ENCODE measurements at regions not wholly inside any gene's neighbourhood (a gene's known extent, or its start where the extent isn't known, plus 50 kb on each side); places are given as distances from the start of the nearest gene placed in this dataset.

GRCh38 chr10:118175148-118175547 lies 128.4 kb upstream of the RAB11FIP2 start:
- no peak overlapping the region for H3K9ac ChIP-seq
- H3K36me3 ChIP-seq (replicated peaks in 1 of 2; ENCODE audit: control insufficient read depth in 1 of 2, insufficient read depth in 2 of 2, low read length in 1 of 2), result no peaks in the 10 kb centered on the region
- peaks cover 4% of the 10 kb centered on the region; the same call in 1 of the 2 replicates for H3K9me3 ChIP-seq
- TF ChIP-seq, protein P1, sequence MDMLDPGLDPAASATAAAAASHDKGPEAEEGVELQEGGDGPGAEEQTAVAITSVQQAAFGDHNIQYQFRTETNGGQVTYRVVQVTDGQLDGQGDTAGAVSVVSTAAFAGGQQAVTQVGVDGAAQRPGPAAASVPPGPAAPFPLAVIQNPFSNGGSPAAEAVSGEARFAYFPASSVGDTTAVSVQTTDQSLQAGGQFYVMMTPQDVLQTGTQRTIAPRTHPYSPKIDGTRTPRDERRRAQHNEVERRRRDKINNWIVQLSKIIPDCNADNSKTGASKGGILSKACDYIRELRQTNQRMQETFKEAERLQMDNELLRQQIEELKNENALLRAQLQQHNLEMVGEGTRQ (IDR thresholded peaks at IDR 0.05; ENCODE audit: borderline replicate concordance, low read depth, low read length), result no peak
- TF ChIP-seq POLR2AphosphoS5 (IDR thresholded peaks at IDR 0.05; ENCODE audit: low read depth, low read length) (no peak), SMC3 (IDR thresholded peaks at IDR 0.05; ENCODE audit: low read depth, low read length) (no peak), TAF1 (IDR thresholded peaks at IDR 0.05; ENCODE audit: borderline replicate concordance, low read depth, low read length) (no peak), CHD2 (IDR thresholded peaks at IDR 0.05; ENCODE audit: low read length, partially characterized antibody) (no peak), SIN3A (IDR thresholded peaks at IDR 0.05; ENCODE audit: borderline replicate concordance, low read depth, low read length) (no peak), PBX3 (IDR thresholded peaks at IDR 0.05) (no peak), RXRA (IDR thresholded peaks at IDR 0.05; ENCODE audit: borderline replicate concordance, low read depth) (no peak), RFX5 (IDR thresholded peaks at IDR 0.05; ENCODE audit: low read length) (no peak), EP300 (IDR thresholded peaks at IDR 0.05; ENCODE audit: borderline replicate concordance in 1 of 2, low read depth in 1 of 2, low read length in 1 of 2) (no peak), NRF1 (IDR thresholded peaks at IDR 0.05; ENCODE audit: low read depth, low read length) (no peak), RCOR1 (IDR thresholded peaks at IDR 0.05; ENCODE audit: low read length) (no peak), MAX (IDR thresholded peaks at IDR 0.05; ENCODE audit: low read depth) (no peak)
- TF ChIP-seq, protein P2, sequence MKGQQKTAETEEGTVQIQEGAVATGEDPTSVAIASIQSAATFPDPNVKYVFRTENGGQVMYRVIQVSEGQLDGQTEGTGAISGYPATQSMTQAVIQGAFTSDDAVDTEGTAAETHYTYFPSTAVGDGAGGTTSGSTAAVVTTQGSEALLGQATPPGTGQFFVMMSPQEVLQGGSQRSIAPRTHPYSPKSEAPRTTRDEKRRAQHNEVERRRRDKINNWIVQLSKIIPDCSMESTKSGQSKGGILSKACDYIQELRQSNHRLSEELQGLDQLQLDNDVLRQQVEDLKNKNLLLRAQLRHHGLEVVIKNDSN (IDR thresholded peaks at IDR 0.05; ENCODE audit: borderline replicate concordance, low read depth), result no peak
- TF ChIP-seq, protein P3, sequence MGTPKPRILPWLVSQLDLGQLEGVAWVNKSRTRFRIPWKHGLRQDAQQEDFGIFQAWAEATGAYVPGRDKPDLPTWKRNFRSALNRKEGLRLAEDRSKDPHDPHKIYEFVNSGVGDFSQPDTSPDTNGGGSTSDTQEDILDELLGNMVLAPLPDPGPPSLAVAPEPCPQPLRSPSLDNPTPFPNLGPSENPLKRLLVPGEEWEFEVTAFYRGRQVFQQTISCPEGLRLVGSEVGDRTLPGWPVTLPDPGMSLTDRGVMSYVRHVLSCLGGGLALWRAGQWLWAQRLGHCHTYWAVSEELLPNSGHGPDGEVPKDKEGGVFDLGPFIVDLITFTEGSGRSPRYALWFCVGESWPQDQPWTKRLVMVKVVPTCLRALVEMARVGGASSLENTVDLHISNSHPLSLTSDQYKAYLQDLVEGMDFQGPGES (IDR thresholded peaks at IDR 0.05; ENCODE audit: low read depth, low read length), result no peak
- no peaks in the 10 kb centered on the region for H3K27me3 ChIP-seq (ENCODE audit: insufficient read depth)
- ChIA-PET CTCF (interaction anchor here (1.1 kb wide), 1 partner anchor 15 kb away, joined by 3 read pairs; no protein-coding TSS in a partner anchor), POLR2A (no interaction called here)
- H3K27ac ChIP-seq (ENCODE audit: low read depth in 2 of 2, low read length in 1 of 2), result no peak overlapping the region
- no peaks in the 10 kb centered on the region for H3F3A ChIP-seq (replicated peaks; ENCODE audit: insufficient read depth)
- H3K4me2 ChIP-seq, result no peak overlapping the region
- no peaks in the 10 kb centered on the region for H3K79me2 ChIP-seq (ENCODE audit: insufficient read depth)
- H4K20me1 ChIP-seq (ENCODE audit: insufficient read depth), result no peaks in the 10 kb centered on the region
- no peak for DNase-seq
- H3K9me2 ChIP-seq, result no peaks in the 10 kb centered on the region
- no peak overlapping the region for H3K4me3 ChIP-seq (ENCODE audit: low read depth in 2 of 2, low read length in 1 of 2)
- 13% methylated on average over 2 of the region's 2 CpGs for WGBS (ENCODE audit: low lambda C conversion rate)
- no peak overlapping the region for H2AFZ ChIP-seq (ENCODE audit: low read depth)
- H3K4me1 ChIP-seq (ENCODE audit: control insufficient read depth in 1 of 2, insufficient read depth in 2 of 2, low read depth in 1 of 2, low read length in 1 of 2), result no peaks in the 10 kb centered on the region

Measured in SK-N-SH (cell line).